ENCODE measurements at regions not wholly inside any gene's neighbourhood (a gene's known extent, or its start where the extent isn't known, plus 50 kb on each side); places are given as distances from the start of the nearest gene placed in this dataset.
"Not testable (repeated sequence)": the region's sequence is repeated elsewhere in the genome, so short reads cannot be mapped to it uniquely, and the experiment has no call there.

- H3K4me1 ChIP-seq (ENCODE audit: insufficient read depth, low read length, poor library complexity, severe bottlenecking) = no peaks in the 10 kb centered on the region
- DNase-seq (ENCODE audit: low spot score) = no peak
- TF ChIP-seq CTCF (conservative IDR thresholded peaks at IDR 0.05; ENCODE audit: low read depth, low read length) (no peak), EZH2 (IDR thresholded peaks at IDR 0.05; ENCODE audit: borderline replicate concordance, low read depth, low read length, poor library complexity, severe bottlenecking) (no peak)
- H3K27ac ChIP-seq (ENCODE audit: low read depth, low read length, poor library complexity, severe bottlenecking) = no peak overlapping the region
- POLR2A ChIA-PET (ENCODE audit: low non-redundant PET) = no interaction called here
- BruUV-seq (replicated peaks) = no TSS peak
- no peak overlapping the region for H3K4me3 ChIP-seq (ENCODE audit: low read depth, low read length, poor library complexity, severe bottlenecking)
- H3K9me3 ChIP-seq (ENCODE audit: low read depth, low read length, poor library complexity, severe bottlenecking) = no peaks in the 10 kb centered on the region
- no peaks in the 10 kb centered on the region for H3K27me3 ChIP-seq (replicated peaks; ENCODE audit: insufficient read depth, low read depth, low read length, poor library complexity)
- intact Hi-C loops (cut with micrococcal nuclease; ENCODE audit: unreplicated experiment) = no loop called here
- no peaks in the 10 kb centered on the region for H3K36me3 ChIP-seq (ENCODE audit: insufficient read depth, low read length, poor library complexity, severe bottlenecking)
- CTCF ChIA-PET = no interaction called here
Measured at GRCh38 chr3:72646263-72646662, 202.0 kb downstream of the SHQ1 start.

GRCh38 chr3:72643635-72644034 is 204.6 kb downstream of the SHQ1 start:
- H3K9me3 ChIP-seq (ENCODE audit: low read depth, low read length, poor library complexity, severe bottlenecking); intact Hi-C loops (cut with micrococcal nuclease; ENCODE audit: unreplicated experiment); H3K27me3 ChIP-seq (replicated peaks; ENCODE audit: insufficient read depth, low read depth, low read length, poor library complexity); DNase-seq (ENCODE audit: low spot score); H3K36me3 ChIP-seq (ENCODE audit: insufficient read depth, low read length, poor library complexity, severe bottlenecking); BruUV-seq (replicated peaks); H3K27ac ChIP-seq (ENCODE audit: low read depth, low read length, poor library complexity, severe bottlenecking); CTCF ChIA-PET; H3K4me1 ChIP-seq (ENCODE audit: insufficient read depth, low read length, poor library complexity, severe bottlenecking); H3K4me3 ChIP-seq (ENCODE audit: low read depth, low read length, poor library complexity, severe bottlenecking): not testable (repeated sequence)
- POLR2A ChIA-PET (ENCODE audit: low non-redundant PET) = interaction anchor here (0.8 kb wide), 1 partner anchor 770 kb away, joined by 9 read pairs; no protein-coding TSS in a partner anchor

- DNase-seq (ENCODE audit: low spot score) = no peak
- Histone ChIP-seq H3K9me3 (ENCODE audit: low read depth, low read length, poor library complexity, severe bottlenecking) (no peaks in the 10 kb centered on the region), H3K36me3 (ENCODE audit: insufficient read depth, low read length, poor library complexity, severe bottlenecking) (no peaks in the 10 kb centered on the region), H3K4me3 (ENCODE audit: low read depth, low read length, poor library complexity, severe bottlenecking) (no peak overlapping the region), H3K4me1 (ENCODE audit: insufficient read depth, low read length, poor library complexity, severe bottlenecking) (no peaks in the 10 kb centered on the region), H3K27ac (ENCODE audit: low read depth, low read length, poor library complexity, severe bottlenecking) (no peak overlapping the region), H3K27me3 (replicated peaks; ENCODE audit: insufficient read depth, low read depth, low read length, poor library complexity) (no peaks in the 10 kb centered on the region)
- intact Hi-C loops (cut with micrococcal nuclease; ENCODE audit: unreplicated experiment) = no loop called here
- no peak for TF ChIP-seq CTCF (conservative IDR thresholded peaks at IDR 0.05; ENCODE audit: low read depth, low read length)
- no peak for TF ChIP-seq EZH2 (IDR thresholded peaks at IDR 0.05; ENCODE audit: borderline replicate concordance, low read depth, low read length, poor library complexity, severe bottlenecking)
- BruUV-seq (replicated peaks) = no TSS peak
- CTCF ChIA-PET = no interaction called here
- POLR2A ChIA-PET (ENCODE audit: low non-redundant PET) = no interaction called here
Measured at GRCh38 chr3:72641684-72642083, 206.6 kb downstream of the SHQ1 start.

GRCh38 chr3:72641072-72641471 is 207.2 kb downstream of the SHQ1 start:
- intact Hi-C loops (cut with micrococcal nuclease; ENCODE audit: unreplicated experiment) = no loop called here
- Histone ChIP-seq H3K4me1 (ENCODE audit: insufficient read depth, low read length, poor library complexity, severe bottlenecking) (no peaks in the 10 kb centered on the region), H3K9me3 (ENCODE audit: low read depth, low read length, poor library complexity, severe bottlenecking) (no peaks in the 10 kb centered on the region), H3K4me3 (ENCODE audit: low read depth, low read length, poor library complexity, severe bottlenecking) (no peak overlapping the region), H3K27me3 (replicated peaks; ENCODE audit: insufficient read depth, low read depth, low read length, poor library complexity) (no peaks in the 10 kb centered on the region), H3K36me3 (ENCODE audit: insufficient read depth, low read length, poor library complexity, severe bottlenecking) (no peaks in the 10 kb centered on the region), H3K27ac (ENCODE audit: low read depth, low read length, poor library complexity, severe bottlenecking) (no peak overlapping the region)
- no peak for DNase-seq (ENCODE audit: low spot score)
- TF ChIP-seq CTCF (conservative IDR thresholded peaks at IDR 0.05; ENCODE audit: low read depth, low read length) (no peak), EZH2 (IDR thresholded peaks at IDR 0.05; ENCODE audit: borderline replicate concordance, low read depth, low read length, poor library complexity, severe bottlenecking) (no peak)
- no TSS peak for BruUV-seq (replicated peaks)
- POLR2A ChIA-PET (ENCODE audit: low non-redundant PET) = no interaction called here
- CTCF ChIA-PET = no interaction called here
